NB4 (cell line): ENCODE measurements at regions not wholly inside any gene's neighbourhood (a gene's known extent, or its start where the extent isn't known, plus 50 kb on each side); places are given as distances from the start of the nearest gene placed in this dataset.

Experiments
- CTCF ChIP-seq: IDR thresholded peaks from one replicate; pipeline ENCODE4 v1.5.1; 2012; ENCODE audit warnings: low read depth, low read length
- MAX ChIP-seq: IDR thresholded peaks from 2 replicates; pipeline ENCODE4 v1.6.1; 2011; ENCODE audit warnings: low read depth, low read length
- MYC ChIP-seq: IDR thresholded peaks from 2 replicates; pipeline ENCODE4 v1.6.1; 2011; ENCODE audit warnings: low read depth, low read length
- POLR2A ChIP-seq: IDR thresholded peaks from 2 replicates; pipeline ENCODE4 v1.6.1; 2011; ENCODE audit warnings: mild to moderate bottlenecking; ENCODE audit not compliant: insufficient read length; ENCODE audit errors: extremely low read depth

GRCh38 chr20:60313614-60314013 lies 355.4 kb downstream of the CDH26 start:
- TF ChIP-seq CTCF (no peak), POLR2A (no peak), MYC (no peak), MAX (no peak)
